ENCODE measurements at regions not wholly inside any gene's neighbourhood (a gene's known extent, or its start where the extent isn't known, plus 50 kb on each side); places are given as distances from the start of the nearest gene placed in this dataset.
A peak's percentile ranks its signal among the peaks of the same experiment; 100 is the strongest.

GRCh38 chr5:68395926-68396511 is 180.5 kb downstream of the PIK3R1 start (continued):
- TF ChIP-seq SNAPC4 (CRISPR knock-in tag; IDR thresholded peaks at IDR 0.05): no peak
- peak; percentile 50; the same call in 1 of the 2 replicates for TF ChIP-seq SP5 (CRISPR knock-in tag; IDR thresholded peaks at IDR 0.05; ENCODE audit: borderline replicate concordance, low read depth)
- no peak for TF ChIP-seq KLF16 (CRISPR knock-in tag; IDR thresholded peaks at IDR 0.05)
- no peak for TF ChIP-seq GABPB1 (CRISPR knock-in tag; IDR thresholded peaks at IDR 0.05)
- peak; percentile 73 for TF ChIP-seq HNF1A (IDR thresholded peaks at IDR 0.05; ENCODE audit: low read depth)
- TF ChIP-seq HNF1A (CRISPR knock-in tag; IDR thresholded peaks at IDR 0.05; ENCODE audit: borderline replicate concordance): peak; percentile 68
- TF ChIP-seq NAIF1 (CRISPR knock-in tag; IDR thresholded peaks at IDR 0.05; ENCODE audit: borderline replicate concordance): no peak
- no peak for TF ChIP-seq ZNF577 (CRISPR knock-in tag; IDR thresholded peaks at IDR 0.05; ENCODE audit: borderline replicate concordance, low read depth)
- no peak for TF ChIP-seq FOXA1 (IDR thresholded peaks at IDR 0.05)
- TF ChIP-seq FOXA1 (CRISPR knock-in tag; IDR thresholded peaks at IDR 0.05): peak; percentile 62; the same call in 1 of the 2 replicates
- peak; percentile 34; the same call in 1 of the 2 replicates for TF ChIP-seq PAXIP1 (CRISPR knock-in tag; conservative IDR thresholded peaks at IDR 0.05)
- TF ChIP-seq ZSCAN30 (CRISPR knock-in tag; IDR thresholded peaks at IDR 0.05): no peak
- no peak for TF ChIP-seq ZNF7 (CRISPR knock-in tag; IDR thresholded peaks at IDR 0.05)

Measured in HepG2 (cell line).